HAP-1 (cell line): ENCODE measurements at regions not wholly inside any gene's neighbourhood (a gene's known extent, or its start where the extent isn't known, plus 50 kb on each side); places are given as distances from the start of the nearest gene placed in this dataset.

Source experiments
- DNase-seq, 2 experiments: peaks; one replicate each; pipeline ENCODE4 v3.0.0-alpha.2; 2016 to 2020; ENCODE audit warnings: low spot score in 2 of 2
- H3K27me3 ChIP-seq: fragments of 250-450 bp; sonication (Bioruptor Pico); 2 replicates; pipeline ENCODE4 v1.5.1; 2020; ENCODE audit warnings: low read depth, mild to moderate bottlenecking, moderate library complexity
- H3K36me3 ChIP-seq: fragments of 250-450 bp; sonication (Bioruptor Pico); replicated peaks from 2 replicates; pipeline ENCODE4 v1.5.1; 2020; ENCODE audit warnings: mild to moderate bottlenecking
- H3K4me1 ChIP-seq: fragments of 250-450 bp; sonication (Bioruptor Pico); 2 replicates; pipeline ENCODE4 v1.5.1; 2020; ENCODE audit warnings: mild to moderate bottlenecking
- H3K4me3 ChIP-seq: fragments of 250-450 bp; sonication (Bioruptor Pico); 2 replicates; pipeline ENCODE4 v1.5.1; 2020; ENCODE audit warnings: mild to moderate bottlenecking, moderate library complexity
- H3K9me3 ChIP-seq: fragments of 250-450 bp; sonication (Bioruptor Pico); 2 replicates; pipeline ENCODE4 v1.5.1; 2020; ENCODE audit warnings: mild to moderate bottlenecking, moderate library complexity
- in situ Hi-C: fragments of 300-500 bp; cut with MboI; formaldehyde crosslinking; loops from 3 replicates; pipeline ENCODE4 v1.14.3; 2020; ENCODE audit warnings: low sequenced_read_pairs, inconsistent platforms, mixed read lengths

DNA sequence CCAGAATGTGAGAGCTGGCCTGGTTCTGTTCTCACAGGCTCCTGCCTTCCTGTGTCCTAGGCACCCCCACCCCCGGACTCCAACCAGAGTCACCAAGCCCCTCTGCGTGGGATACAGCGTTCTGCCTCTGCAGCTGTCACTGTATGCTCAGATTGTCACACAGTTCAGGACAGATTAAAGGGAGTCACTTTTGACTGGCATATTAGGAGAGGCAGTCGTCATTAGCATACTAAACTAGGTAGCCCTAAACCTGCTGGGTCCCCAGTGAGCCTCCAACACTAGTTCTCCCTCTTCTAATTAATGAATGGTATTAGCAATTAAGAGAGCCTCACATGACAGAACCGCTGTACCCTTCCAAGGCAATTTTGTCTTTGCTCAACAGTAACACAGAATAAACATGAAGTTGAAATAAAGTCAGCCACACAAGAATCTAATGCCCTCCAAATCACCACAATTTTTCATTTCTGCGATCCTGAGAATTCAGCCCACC is 340.2 kb downstream of the CMPK2 start:
- no peak overlapping the region for H3K4me3 ChIP-seq
- in situ Hi-C loops: no loop called here

DNA sequence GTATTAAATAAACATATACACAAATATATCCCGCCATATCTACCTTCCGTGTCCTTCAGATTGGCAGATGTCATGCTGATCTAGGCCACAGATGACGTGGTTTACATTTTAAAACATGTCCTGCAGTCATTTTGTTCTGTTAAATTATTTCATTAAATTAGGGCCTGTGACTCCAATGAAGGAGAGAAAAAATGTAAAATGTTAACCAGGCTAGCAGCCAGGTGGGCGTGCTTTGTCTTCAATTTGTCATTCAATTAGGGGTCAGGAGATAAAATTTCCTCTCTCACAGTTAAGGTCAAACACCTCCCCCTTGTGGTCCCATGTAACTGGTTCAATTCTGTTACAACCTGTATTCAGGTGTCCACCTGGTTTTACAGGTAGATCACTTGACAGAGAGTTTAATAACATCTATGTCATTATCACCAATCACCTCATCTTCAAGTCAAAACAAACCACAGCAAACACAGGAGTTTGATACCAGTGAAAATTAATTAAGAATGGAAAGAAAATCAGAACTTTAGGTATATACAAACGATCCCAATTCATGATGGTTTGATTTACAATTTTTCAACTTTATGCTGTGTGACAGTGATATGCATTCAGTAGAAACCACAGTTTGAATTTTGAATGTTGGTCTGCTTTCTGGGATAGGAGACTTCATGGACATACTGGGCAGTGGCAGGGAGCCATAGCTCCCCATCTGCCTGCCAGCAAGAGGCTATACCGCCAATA is 339.4 kb downstream of the CMPK2 start:
- DNase-seq: no peak
- Histone ChIP-seq H3K36me3 (no peaks in the 10 kb centered on the region), H3K4me1 (no peaks in the 10 kb centered on the region), H3K27me3 (no peaks in the 10 kb centered on the region), H3K4me3 (no peak overlapping the region), H3K9me3 (no peaks in the 10 kb centered on the region; the same call in 1 of the 2 replicates)
- in situ Hi-C loops: no loop called here

More for the DNA sequence above, 340.2 kb downstream of the CMPK2 start:
- H3K4me1 ChIP-seq: no peaks in the 10 kb centered on the region
- H3K27me3 ChIP-seq: no peaks in the 10 kb centered on the region
- no peaks in the 10 kb centered on the region for H3K36me3 ChIP-seq
- no peaks in the 10 kb centered on the region; the same call in 1 of the 2 replicates for H3K9me3 ChIP-seq
- DNase-seq: no peak

DNA sequence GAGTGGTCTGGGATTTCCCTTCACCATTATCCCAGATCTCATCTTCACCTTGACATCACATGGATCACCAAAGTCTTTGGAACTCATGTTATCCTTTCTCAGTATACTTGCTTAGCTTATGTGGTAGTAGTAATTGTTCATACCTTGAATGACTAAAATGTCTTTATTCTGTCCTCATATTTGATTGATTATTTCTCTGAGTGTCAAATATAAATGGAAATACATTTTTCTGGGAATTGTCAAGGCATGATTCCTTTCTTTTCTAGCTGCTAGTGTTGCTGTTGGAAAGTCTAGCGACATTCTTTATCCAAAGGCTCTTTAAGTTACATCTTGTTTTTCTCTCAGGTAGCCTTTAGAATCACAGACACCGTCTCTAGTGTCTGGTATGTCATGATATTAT is 334.4 kb downstream of the CMPK2 start:
- no peak overlapping the region for H3K4me3 ChIP-seq
- in situ Hi-C loops: no loop called here
- no peak for DNase-seq
- H3K9me3 ChIP-seq: no peaks in the 10 kb centered on the region
- H3K27me3 ChIP-seq: no peaks in the 10 kb centered on the region
- H3K36me3 ChIP-seq: no peaks in the 10 kb centered on the region
- H3K4me1 ChIP-seq: no peaks in the 10 kb centered on the region

DNA sequence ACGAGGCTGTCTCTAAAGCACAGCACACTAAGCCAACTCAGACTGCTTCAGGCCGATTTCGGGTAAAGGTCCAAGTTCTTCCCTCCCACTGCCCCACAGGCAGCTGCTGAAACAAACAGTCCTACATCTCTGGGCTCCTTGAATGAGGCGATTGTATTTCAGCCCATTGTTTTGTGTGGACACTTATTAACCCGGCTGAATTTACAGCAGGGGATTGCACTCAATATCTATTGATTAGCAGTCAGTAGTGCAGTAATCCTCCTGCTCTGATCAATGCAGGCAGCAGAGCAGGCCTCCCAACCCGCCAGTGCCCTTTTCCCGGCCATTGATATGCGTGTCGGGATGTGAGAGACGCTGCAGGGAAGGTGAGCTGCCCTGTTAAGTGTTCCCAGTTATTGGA is 330.1 kb downstream of the CMPK2 start:
- DNase-seq: no peak
- Histone ChIP-seq H3K9me3 (no peaks in the 10 kb centered on the region), H3K27me3 (no peaks in the 10 kb centered on the region), H3K4me1 (no peaks in the 10 kb centered on the region), H3K36me3 (no peaks in the 10 kb centered on the region), H3K4me3 (no peak overlapping the region)
- in situ Hi-C loops: no loop called here

DNA sequence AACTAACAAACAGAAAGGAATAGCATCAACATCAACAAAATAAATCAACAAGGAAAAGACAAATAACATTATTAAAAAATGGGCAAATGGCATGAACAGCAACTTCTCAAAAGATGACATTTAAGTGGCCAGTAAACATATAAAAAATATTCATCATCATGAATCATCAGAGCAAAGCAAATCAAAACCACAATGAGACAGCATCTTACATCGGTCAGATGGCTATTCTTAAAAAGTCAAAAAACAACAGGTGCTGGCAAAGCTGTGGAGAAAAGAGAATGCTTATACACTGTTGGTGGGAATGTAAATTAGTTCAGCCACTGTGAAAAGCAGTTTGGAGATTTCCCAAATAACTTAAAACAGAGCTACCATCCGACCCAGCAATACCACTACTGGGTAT is 327.1 kb downstream of the CMPK2 start:
- Histone ChIP-seq H3K4me3 (no peak overlapping the region), H3K4me1 (no peaks in the 10 kb centered on the region), H3K27me3 (no peaks in the 10 kb centered on the region), H3K36me3 (no peaks in the 10 kb centered on the region), H3K9me3 (no peaks in the 10 kb centered on the region)
- DNase-seq: no peak
- in situ Hi-C loops: no loop called here

DNA sequence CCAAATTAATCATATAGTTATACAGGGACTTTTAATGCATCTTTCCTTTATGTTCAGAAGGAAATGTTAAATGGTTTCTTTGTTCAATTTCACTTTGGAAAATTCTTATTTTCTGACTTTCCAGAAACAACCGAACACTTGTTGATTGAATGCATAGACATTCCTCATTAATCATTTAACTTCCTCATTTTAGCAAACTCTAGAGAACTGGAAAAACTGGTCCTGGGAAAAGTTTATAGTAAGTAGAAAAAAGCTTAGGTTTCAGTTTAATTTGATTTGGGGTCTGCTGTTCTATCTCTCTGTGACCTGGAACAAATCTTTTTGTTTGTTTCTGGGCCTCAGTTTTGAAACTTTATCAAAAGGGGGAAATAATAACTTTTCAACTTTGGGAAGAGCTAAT is 320.4 kb downstream of the CMPK2 start:
- in situ Hi-C loops: no loop called here
- Histone ChIP-seq H3K4me3 (no peak overlapping the region), H3K9me3 (no peaks in the 10 kb centered on the region), H3K36me3 (no peaks in the 10 kb centered on the region), H3K4me1 (no peaks in the 10 kb centered on the region), H3K27me3 (no peaks in the 10 kb centered on the region)
- DNase-seq: no peak

DNA sequence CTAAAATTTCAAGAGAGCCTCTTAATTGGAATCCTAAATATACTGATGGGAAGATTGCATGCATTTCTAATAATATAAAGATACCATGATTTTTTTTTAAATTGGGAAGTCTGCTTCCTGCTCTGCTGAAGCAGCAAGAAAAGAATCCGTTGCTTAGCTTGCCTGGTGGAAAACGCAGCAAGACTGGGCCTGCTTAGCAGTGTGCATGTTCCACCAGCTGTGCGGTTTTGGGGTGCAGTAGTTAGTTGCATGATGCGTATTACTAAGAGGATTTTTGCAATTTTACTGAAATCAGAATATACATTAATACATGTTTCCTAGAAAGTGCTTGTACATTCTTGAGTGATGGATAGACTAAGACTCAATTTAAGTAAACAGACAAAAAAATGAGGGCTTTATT is 319.9 kb downstream of the CMPK2 start:
- in situ Hi-C loops: no loop called here
- no peak overlapping the region for H3K4me3 ChIP-seq
- DNase-seq: no peak
- no peaks in the 10 kb centered on the region for H3K4me1 ChIP-seq
- no peaks in the 10 kb centered on the region for H3K9me3 ChIP-seq
- H3K36me3 ChIP-seq: no peaks in the 10 kb centered on the region
- H3K27me3 ChIP-seq: no peaks in the 10 kb centered on the region

DNA sequence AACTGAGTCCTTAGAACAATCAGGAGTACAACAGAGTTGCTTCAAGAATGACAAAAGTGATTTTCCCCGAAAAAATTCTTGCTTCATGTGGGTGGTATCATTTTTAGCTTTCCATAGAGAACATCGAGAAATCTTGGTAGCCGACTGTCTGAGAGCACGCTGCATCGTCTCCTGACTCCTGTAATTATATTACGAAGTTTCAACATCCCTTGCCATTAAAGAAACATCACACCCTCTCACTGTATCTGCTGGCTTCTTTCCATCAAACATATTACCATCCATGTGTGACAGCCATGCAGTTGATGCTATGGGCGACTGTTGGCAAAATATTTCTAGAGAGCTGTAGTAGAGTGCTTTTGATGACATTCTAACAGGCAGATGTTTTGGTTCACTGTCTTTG is 311.2 kb downstream of the CMPK2 start:
- no peaks in the 10 kb centered on the region for H3K36me3 ChIP-seq
- H3K4me1 ChIP-seq: no peaks in the 10 kb centered on the region
- DNase-seq: no peak
- H3K4me3 ChIP-seq: no peak overlapping the region
- no peaks in the 10 kb centered on the region for H3K27me3 ChIP-seq
- in situ Hi-C loops: no loop called here
- H3K9me3 ChIP-seq: no peaks in the 10 kb centered on the region

DNA sequence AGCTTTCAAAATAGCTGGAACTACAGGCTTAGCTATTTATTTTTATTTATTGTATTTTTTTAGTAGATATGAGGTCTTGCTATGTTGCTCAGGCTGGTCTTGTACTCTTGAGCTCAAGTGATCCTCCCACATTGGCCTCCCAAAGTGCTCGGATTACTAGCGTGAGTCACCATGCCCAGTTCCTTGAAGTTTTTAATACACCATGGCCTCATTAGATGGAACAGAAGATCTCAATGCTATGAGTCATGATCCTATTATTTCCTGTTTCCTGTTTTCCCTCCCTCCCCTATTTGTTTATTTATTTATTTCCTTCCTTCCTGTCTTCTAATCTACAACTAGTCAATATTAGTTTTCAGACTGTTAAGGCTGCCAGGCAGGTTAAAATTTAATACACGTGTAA is 309.0 kb downstream of the CMPK2 start:
- no peak for DNase-seq
- Histone ChIP-seq H3K4me1 (no peaks in the 10 kb centered on the region), H3K4me3 (no peak overlapping the region), H3K27me3 (no peaks in the 10 kb centered on the region), H3K9me3 (no peaks in the 10 kb centered on the region), H3K36me3 (no peaks in the 10 kb centered on the region)
- in situ Hi-C loops: no loop called here

DNA sequence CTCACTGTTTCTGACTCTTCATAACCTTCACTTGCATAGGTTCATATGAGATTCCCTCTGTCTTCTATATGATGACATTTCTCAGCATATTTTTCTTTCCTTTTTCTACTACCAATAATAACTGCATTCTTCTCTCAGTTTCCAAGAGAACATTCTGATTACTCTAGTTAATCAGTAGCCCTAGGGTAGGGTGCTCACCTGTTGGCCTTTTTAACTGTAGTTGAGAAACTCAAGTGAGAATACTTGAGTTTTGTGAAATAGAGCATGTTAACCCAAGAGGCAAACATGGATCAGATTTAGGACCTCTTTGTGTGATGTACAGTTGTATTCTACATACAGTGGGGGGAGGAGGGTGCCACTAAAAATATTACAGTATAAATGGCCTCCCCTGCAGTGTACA is 308.0 kb downstream of the CMPK2 start:
- no peaks in the 10 kb centered on the region for H3K9me3 ChIP-seq
- in situ Hi-C loops: no loop called here

DNA sequence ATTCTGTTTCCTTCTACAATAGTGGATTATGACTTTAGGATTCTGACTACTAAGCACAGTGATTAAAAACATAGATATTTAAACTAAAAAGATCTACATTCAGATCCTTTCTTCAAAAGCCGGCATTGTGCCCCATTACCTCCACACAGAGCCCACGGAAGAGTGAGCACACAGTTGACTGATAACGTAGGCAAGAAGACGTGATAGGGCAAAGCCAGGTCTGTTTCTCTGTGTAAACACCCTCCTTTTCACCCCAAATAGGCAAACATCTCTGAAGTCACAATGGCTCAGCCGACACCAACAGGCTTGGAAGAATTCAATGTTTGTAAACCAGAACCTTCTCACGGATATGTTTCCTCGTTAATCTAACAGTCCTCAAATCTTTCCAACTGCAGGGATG is 302.9 kb downstream of the CMPK2 start:
- Histone ChIP-seq H3K9me3 (no peaks in the 10 kb centered on the region), H3K4me3 (no peak overlapping the region), H3K36me3 (no peaks in the 10 kb centered on the region), H3K4me1 (no peaks in the 10 kb centered on the region), H3K27me3 (no peaks in the 10 kb centered on the region)
- in situ Hi-C loops: no loop called here
- DNase-seq: no peak

More for the DNA sequence above, 308.0 kb downstream of the CMPK2 start:
- no peak for DNase-seq
- no peaks in the 10 kb centered on the region for H3K36me3 ChIP-seq
- no peaks in the 10 kb centered on the region for H3K27me3 ChIP-seq
- H3K4me1 ChIP-seq: no peaks in the 10 kb centered on the region
- H3K4me3 ChIP-seq: no peak overlapping the region

DNA sequence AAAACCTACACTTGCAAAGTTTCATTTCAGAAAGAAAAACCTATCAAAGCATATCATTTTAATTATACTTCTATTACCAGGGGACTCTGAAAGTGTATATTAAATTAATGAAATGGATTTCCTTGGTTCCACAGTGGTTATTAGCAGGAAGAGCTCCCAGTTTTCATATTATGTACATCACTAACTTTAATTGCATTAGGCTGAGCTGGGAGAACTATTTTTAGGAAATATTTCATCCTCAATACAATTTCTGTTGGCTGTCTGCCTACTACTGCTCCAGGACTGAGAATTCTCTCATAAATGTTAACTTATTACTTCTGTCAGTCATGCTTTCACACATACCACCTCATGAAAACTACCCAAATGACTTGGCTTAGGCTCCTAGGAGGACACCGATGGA is 301.4 kb downstream of the CMPK2 start:
- H3K36me3 ChIP-seq: no peaks in the 10 kb centered on the region
- no peaks in the 10 kb centered on the region for H3K27me3 ChIP-seq
- in situ Hi-C loops: no loop called here
- H3K9me3 ChIP-seq: no peaks in the 10 kb centered on the region
- H3K4me3 ChIP-seq: no peak overlapping the region
- no peaks in the 10 kb centered on the region for H3K4me1 ChIP-seq
- DNase-seq: no peak

DNA sequence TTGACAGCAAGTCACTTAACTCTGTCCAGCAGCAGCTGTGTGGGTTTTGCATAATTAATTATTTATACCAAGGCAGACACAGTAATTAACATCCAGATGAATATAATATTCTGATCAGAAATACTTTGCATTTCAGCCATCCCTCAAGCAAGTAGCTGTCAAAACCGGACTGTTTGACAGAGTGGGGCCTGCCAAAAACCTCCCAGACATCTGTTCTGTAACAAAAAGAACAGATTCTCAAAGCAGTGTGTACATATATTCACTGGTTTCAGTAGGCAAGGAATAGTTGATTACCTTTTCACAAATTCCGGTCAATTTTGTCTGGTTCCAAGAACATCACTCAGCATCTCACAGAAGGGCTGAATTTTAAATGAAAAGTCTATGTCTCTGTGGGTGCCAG is 291.6 kb downstream of the CMPK2 start:
- Histone ChIP-seq H3K36me3 (no peaks in the 10 kb centered on the region), H3K4me1 (no peaks in the 10 kb centered on the region), H3K27me3 (no peaks in the 10 kb centered on the region), H3K9me3 (no peaks in the 10 kb centered on the region), H3K4me3 (no peak overlapping the region)
- no peak for DNase-seq
- in situ Hi-C loops: no loop called here

DNA sequence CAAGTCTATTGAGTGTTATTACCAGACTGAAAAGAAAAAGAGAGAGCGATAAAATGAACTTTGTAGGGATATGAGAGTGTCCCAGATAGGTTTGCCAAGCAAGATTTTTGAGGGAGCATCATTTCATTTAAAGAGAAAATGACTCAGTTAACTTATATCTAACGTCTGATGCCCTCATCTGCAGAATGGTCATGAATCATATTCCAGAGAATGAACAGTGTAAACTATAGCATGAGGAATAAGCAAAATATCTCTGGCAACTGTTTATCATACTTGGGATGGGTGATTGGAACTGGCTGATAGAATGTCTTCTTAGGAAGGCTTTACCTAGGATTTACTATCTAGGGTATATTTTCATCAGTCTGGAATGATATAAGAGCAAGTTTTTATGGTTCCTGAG is 289.4 kb downstream of the CMPK2 start:
- H3K27me3 ChIP-seq: no peaks in the 10 kb centered on the region
- in situ Hi-C loops: no loop called here
- H3K4me1 ChIP-seq: no peaks in the 10 kb centered on the region
- no peaks in the 10 kb centered on the region for H3K9me3 ChIP-seq
- H3K36me3 ChIP-seq: no peaks in the 10 kb centered on the region
- DNase-seq: no peak
- H3K4me3 ChIP-seq: no peak overlapping the region

DNA sequence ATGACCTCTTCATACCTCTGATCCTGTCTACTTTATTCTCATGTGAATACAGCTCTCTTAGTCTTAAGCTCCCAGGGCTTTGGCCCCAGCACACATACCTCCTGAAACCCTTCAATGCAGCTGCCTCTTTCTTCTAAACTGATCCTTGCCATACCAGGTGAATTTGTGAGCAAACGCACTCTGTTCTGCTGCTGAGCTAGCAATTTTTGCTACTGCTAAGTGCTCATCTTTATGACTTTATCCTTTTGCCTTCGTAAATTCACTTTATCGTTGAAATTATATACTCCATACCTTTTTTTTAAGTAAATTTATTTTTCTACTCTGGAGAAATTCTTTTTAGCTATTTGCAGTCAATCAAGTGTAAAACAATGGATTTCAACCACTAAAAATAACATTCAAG is 287.7 kb downstream of the CMPK2 start:
- no peak for DNase-seq
- Histone ChIP-seq H3K27me3 (no peaks in the 10 kb centered on the region), H3K4me3 (no peak overlapping the region), H3K36me3 (no peaks in the 10 kb centered on the region), H3K4me1 (no peaks in the 10 kb centered on the region), H3K9me3 (no peaks in the 10 kb centered on the region)
- in situ Hi-C loops: no loop called here
